CD4-positive, alpha-beta T cell (primary cell): ENCODE measurements at regions not wholly inside any gene's neighbourhood (a gene's known extent, or its start where the extent isn't known, plus 50 kb on each side); places are given as distances from the start of the nearest gene placed in this dataset.

Source experiments
- ATAC-seq: fragments of 200-7000 bp; cut with Tn5 transposase; one replicate; pipeline ENCODE4 v1.10.0; 2022; ENCODE audit warnings: mild to moderate bottlenecking; ENCODE audit not compliant: poor library complexity
- CTCF ChIA-PET: fragments of 350-600 bp; sonication (Branson Sonifier 250); formaldehyde crosslinking; loops from one replicate; lab custom pipeline; 2021; ENCODE audit warnings: antibody characterized with exemption, inconsistent platforms; lab: Charles Lee
- POLR2A ChIA-PET: fragments of 350-600 bp; sonication (Branson Sonifier 250); formaldehyde crosslinking; loops from one replicate; lab custom pipeline; 2021; ENCODE audit warnings: antibody characterized with exemption, inconsistent platforms; lab: Charles Lee
- DNase-seq, 14 experiments: peaks; one replicate each; pipeline ENCODE4 v3.0.0-alpha.2; 2013 to 2020; ENCODE audit warnings: mixed read lengths in 2 of 14
- H3K27ac ChIP-seq, 2 donors: one replicate each; pipeline versions ENCODE4 v1.5.1 to v1.7.0; 2013; ENCODE audit warnings: low read length in 2 of 2, low read depth in 1 of 2, mild to moderate bottlenecking in 1 of 2
- H3K27me3 ChIP-seq, 2 experiments: 1 replicate in 1 of 2; 2 replicates in 1 of 2; pipeline versions ENCODE4 v1.6.1 to v1.7.0; 2013; ENCODE audit warnings: low read length in 2 of 2, control low read depth in 1 of 2, mild to moderate bottlenecking in 1 of 2, moderate library complexity in 1 of 2; ENCODE audit not compliant: insufficient read depth in 2 of 2, control insufficient read depth in 1 of 2
- H3K36me3 ChIP-seq: one replicate; pipeline ENCODE4 v1.6.1; 2013; ENCODE audit warnings: low read length, control low read depth; ENCODE audit not compliant: insufficient read depth
- H3K4me1 ChIP-seq: one replicate; pipeline ENCODE4 v1.6.1; 2013; ENCODE audit warnings: low read length, control low read depth; ENCODE audit not compliant: insufficient read depth
- H3K4me3 ChIP-seq: one replicate; pipeline ENCODE4 v1.5.1; 2013; ENCODE audit warnings: mild to moderate bottlenecking, low read length, moderate library complexity
- H3K9me3 ChIP-seq, 2 experiments: 1 replicate in 1 of 2; 2 replicates in 1 of 2; pipeline versions ENCODE4 v1.6.1 to v1.7.0; 2013; ENCODE audit warnings: low read length in 2 of 2, mild to moderate bottlenecking in 2 of 2, control low read depth in 1 of 2, moderate library complexity in 1 of 2; ENCODE audit not compliant: control insufficient read depth in 1 of 2, insufficient read depth in 1 of 2
- H3K27ac Mint-ChIP-seq: one replicate; pipeline ENCODE4 v1.8.0; 2020; ENCODE audit warnings: mixed read lengths
- H3K27me3 Mint-ChIP-seq: one replicate; pipeline ENCODE4 v1.8.0; 2021; ENCODE audit warnings: mixed read lengths
- H3K36me3 Mint-ChIP-seq: one replicate; pipeline ENCODE4 v1.8.0; 2021; ENCODE audit warnings: low read depth, mixed read lengths
- H3K4me1 Mint-ChIP-seq: one replicate; pipeline ENCODE4 v1.8.0; 2021; ENCODE audit warnings: low read depth, mixed read lengths
- H3K4me3 Mint-ChIP-seq: one replicate; pipeline ENCODE4 v1.8.0; 2020; ENCODE audit warnings: mild to moderate bottlenecking, mixed read lengths
- H3K9me3 Mint-ChIP-seq: one replicate; pipeline ENCODE4 v1.8.0; 2020; ENCODE audit warnings: mixed read lengths
- intact Hi-C, 2 experiments: fragments of 100-400 bp; cut with DNase I in 1 of 2; cut with micrococcal nuclease in 1 of 2; formaldehyde crosslinking; loops; one replicate each; pipeline versions ENCODE4 v1.15.1 to v1.9.0; 2023 to 2025; cut with DNase I, micrococcal nuclease
- TF ChIP-seq, protein P1 (sequence below): fragments of 200-600 bp; IDR thresholded peaks from one replicate; pipeline ENCODE4 v1.8.0; 2022; ENCODE audit warnings: antibody characterized with exemption, mild to moderate bottlenecking

GRCh38 chr2:236511266-236511665 lies 58.4 kb upstream of the ACKR3 start:
- no peak for ATAC-seq

DNA sequence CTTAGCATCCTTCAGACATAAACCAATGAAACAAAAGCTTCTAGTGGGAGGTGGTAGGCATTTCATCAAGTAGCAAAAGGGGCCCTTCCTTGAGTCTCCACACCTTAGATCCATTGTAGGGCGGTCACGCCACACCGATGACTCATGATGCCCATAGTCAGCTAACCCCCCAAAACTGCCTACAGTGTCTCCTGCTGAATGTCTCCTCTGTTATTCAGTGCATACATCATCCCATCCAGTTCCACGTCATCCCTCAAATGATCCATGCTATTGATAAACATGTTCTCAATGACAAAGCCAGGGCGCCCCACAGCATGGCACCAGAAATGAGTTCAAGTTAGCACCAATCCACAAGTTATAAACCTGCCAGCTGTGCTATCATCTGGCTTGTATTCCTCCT lies 57.4 kb upstream of the ACKR3 start:
- Mint-ChIP-seq H3K27ac (no peak overlapping the region), H3K9me3 (no peaks in the 10 kb centered on the region), H3K36me3 (no peaks in the 10 kb centered on the region), H3K27me3 (no peaks in the 10 kb centered on the region), H3K4me3 (no peak overlapping the region), H3K4me1 (peaks cover 3% of the 10 kb centered on the region)
- CTCF ChIA-PET, result interaction anchor here (0.6 to 4.6 kb wide), 9 partner anchors 11 to 99 kb away, joined by 3 to 73 read pairs (median 4); partner anchors contain the start of gene ACKR3
- intact Hi-C loops, result loop anchor here (2.0 to 5.0 kb wide), 6 partner anchors 35 to 559 kb away; no protein-coding TSS in a partner anchor
- ATAC-seq (no peak), DNase-seq (no peak)
- Histone ChIP-seq H3K4me1 (peaks cover 8% of the 10 kb centered on the region), H3K36me3 (no peaks in the 10 kb centered on the region), H3K27ac (no peak overlapping the region), H3K4me3 (no peak overlapping the region), H3K27me3 (no peaks in the 10 kb centered on the region), H3K9me3 (no peaks in the 10 kb centered on the region)
- TF ChIP-seq, protein P1, sequence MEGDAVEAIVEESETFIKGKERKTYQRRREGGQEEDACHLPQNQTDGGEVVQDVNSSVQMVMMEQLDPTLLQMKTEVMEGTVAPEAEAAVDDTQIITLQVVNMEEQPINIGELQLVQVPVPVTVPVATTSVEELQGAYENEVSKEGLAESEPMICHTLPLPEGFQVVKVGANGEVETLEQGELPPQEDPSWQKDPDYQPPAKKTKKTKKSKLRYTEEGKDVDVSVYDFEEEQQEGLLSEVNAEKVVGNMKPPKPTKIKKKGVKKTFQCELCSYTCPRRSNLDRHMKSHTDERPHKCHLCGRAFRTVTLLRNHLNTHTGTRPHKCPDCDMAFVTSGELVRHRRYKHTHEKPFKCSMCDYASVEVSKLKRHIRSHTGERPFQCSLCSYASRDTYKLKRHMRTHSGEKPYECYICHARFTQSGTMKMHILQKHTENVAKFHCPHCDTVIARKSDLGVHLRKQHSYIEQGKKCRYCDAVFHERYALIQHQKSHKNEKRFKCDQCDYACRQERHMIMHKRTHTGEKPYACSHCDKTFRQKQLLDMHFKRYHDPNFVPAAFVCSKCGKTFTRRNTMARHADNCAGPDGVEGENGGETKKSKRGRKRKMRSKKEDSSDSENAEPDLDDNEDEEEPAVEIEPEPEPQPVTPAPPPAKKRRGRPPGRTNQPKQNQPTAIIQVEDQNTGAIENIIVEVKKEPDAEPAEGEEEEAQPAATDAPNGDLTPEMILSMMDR, result no peak
- POLR2A ChIA-PET, result interaction anchor here (1.4 to 2.3 kb wide), 6 partner anchors 24 to 57 kb away, joined by 3 to 26 read pairs (median 6); partner anchors contain the start of gene ACKR3

More at GRCh38 chr2:236511266-236511665, 58.4 kb upstream of the ACKR3 start:
- Mint-ChIP-seq H3K27me3 (peaks cover 9% of the 10 kb centered on the region), H3K9me3 (no peaks in the 10 kb centered on the region), H3K36me3 (no peaks in the 10 kb centered on the region), H3K4me3 (no peak overlapping the region), H3K27ac (no peak overlapping the region), H3K4me1 (peaks cover 9% of the 10 kb centered on the region)
- no peaks in the 10 kb centered on the region for H3K36me3 ChIP-seq
- TF ChIP-seq, protein P1, result no peak
- H3K27ac ChIP-seq, result no peak overlapping the region
- peaks cover 12% of the 10 kb centered on the region for H3K4me1 ChIP-seq
- H3K4me3 ChIP-seq, result no peak overlapping the region
- POLR2A ChIA-PET, result no interaction called here
- H3K9me3 ChIP-seq, result no peaks in the 10 kb centered on the region
- DNase-seq, result no peak
- intact Hi-C loops, result loop anchor here in 1 of 2 experiments (5.0 kb wide), 3 partner anchors 36 to 551 kb away; no protein-coding TSS in a partner anchor
- peaks cover 0 to 6% of the 10 kb centered on the region in 2 experiments for H3K27me3 ChIP-seq
- CTCF ChIA-PET, result interaction anchor here (4.6 kb wide), 1 partner anchor 58 kb away, joined by 73 read pairs; the partner anchor contains the start of gene ACKR3

DNA sequence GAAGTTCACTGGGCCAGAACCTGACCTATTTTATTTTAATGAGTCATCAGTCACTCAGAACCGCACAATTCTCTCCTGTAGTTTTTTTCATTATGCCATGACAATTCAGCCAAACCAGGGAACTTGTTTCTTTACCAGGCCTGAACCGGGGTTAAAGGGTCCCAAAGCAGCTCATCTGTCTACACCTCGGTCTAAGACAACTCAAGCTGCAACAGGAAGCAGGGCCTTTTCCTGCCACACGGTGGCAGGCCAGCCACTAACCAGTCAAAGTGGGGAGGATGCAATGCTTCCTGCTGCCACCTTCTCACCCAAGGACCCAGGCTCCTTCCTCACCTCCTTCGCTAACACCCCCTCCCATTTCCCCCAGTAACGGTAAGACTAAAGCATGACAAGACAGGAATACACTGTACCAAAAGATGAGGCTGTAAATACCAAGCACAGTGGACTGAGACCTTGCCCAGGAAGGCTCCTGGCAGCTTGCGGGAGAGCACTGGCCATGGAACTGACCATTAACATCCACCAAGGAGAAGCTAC lies 56.7 kb upstream of the ACKR3 start:
- Histone ChIP-seq H3K4me3 (no peak overlapping the region), H3K9me3 (no peaks in the 10 kb centered on the region), H3K36me3 (no peaks in the 10 kb centered on the region), H3K27me3 (no peaks in the 10 kb centered on the region), H3K4me1 (peaks cover 7% of the 10 kb centered on the region), H3K27ac (no peak overlapping the region)
- intact Hi-C loops, result loop anchor here (1.0 to 5.0 kb wide), 8 partner anchors 34 to 558 kb away; partner anchors contain the start of gene ACKR3 (in 2 of the 2)
- ATAC-seq (peak; percentile 93), DNase-seq (peak; percentile 52 to 82 (median 65))
- Mint-ChIP-seq H3K4me1 (no peaks in the 10 kb centered on the region), H3K27ac (no peak overlapping the region), H3K27me3 (no peaks in the 10 kb centered on the region), H3K36me3 (no peaks in the 10 kb centered on the region), H3K9me3 (no peaks in the 10 kb centered on the region), H3K4me3 (no peak overlapping the region)
- ChIA-PET POLR2A (interaction anchor here (1.1 to 2.3 kb wide), 7 partner anchors 24 to 57 kb away, joined by 3 to 26 read pairs (median 4); partner anchors contain the start of gene ACKR3), CTCF (interaction anchor here (0.6 to 4.6 kb wide), 10 partner anchors 11 to 514 kb away, joined by 3 to 73 read pairs (median 4); partner anchors contain the start of gene ACKR3)
- TF ChIP-seq, protein P1, result peak; percentile 89
